ENCODE measurements at regions not wholly inside any gene's neighbourhood (a gene's known extent, or its start where the extent isn't known, plus 50 kb on each side); places are given as distances from the start of the nearest gene placed in this dataset.

- Histone ChIP-seq H3K9ac (no peak overlapping the region), H3K27ac (no peak overlapping the region), H3K9me2 (ENCODE audit: insufficient read depth) (no peaks in the 10 kb centered on the region), H3K36me3 (ENCODE audit: low read depth) (no peaks in the 10 kb centered on the region), H3K27me3 (replicated peaks; ENCODE audit: insufficient read depth) (no peaks in the 10 kb centered on the region), H3K4me1 (ENCODE audit: insufficient read depth) (no peaks in the 10 kb centered on the region), H3K79me2 (ENCODE audit: insufficient read depth) (no peaks in the 10 kb centered on the region), H4K20me1 (ENCODE audit: insufficient read depth) (no peaks in the 10 kb centered on the region), H3K9me3 (ENCODE audit: low read depth) (no peaks in the 10 kb centered on the region), H2AFZ (no peak overlapping the region), H3K4me3 (no peak overlapping the region), H3F3A (ENCODE audit: insufficient read depth) (no peaks in the 10 kb centered on the region), H3K4me2 (ENCODE audit: unreplicated experiment) (no peak overlapping the region)
- no peak for DNase-seq
- WGBS, 2 experiments (ENCODE audit: low coverage in 1 of 2, low lambda C conversion rate in 2 of 2, missing lambda C conversion rate in 2 of 2), result 49 to 52% methylated on average over 8 of the region's 8 CpGs
- no peak for TF ChIP-seq EZH2 (IDR thresholded peaks at IDR 0.05; ENCODE audit: insufficient read depth, poor library complexity, severe bottlenecking)
- no peak for TF ChIP-seq EZH2phosphoT487 (IDR thresholded peaks at IDR 0.05; ENCODE audit: insufficient read depth, low read depth)
- in situ Hi-C loops (cut with MboI), result no loop called here
Measured at GRCh38 chr14:98298481-98299244, 973.3 kb downstream of the BCL11B start.

DNA sequence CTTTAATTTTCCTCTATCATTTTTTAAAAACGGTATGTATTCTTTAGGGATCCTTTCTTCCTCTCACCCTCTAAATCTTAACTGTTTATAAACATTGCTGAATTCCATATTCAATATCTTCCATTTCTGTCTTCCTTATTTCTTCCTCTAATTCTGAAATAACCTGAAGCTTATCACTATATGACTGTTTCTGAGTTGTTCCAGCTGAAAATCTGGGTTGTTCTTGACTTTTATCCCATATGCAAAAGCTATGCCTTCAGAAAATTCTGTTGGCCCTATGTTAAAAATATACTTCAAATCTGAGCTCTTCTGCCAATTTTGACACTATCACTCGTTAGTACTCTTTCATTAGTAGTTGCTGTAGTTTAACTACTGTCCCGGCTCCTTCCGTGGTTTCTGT is 970.3 kb downstream of the BCL11B start:
- Histone ChIP-seq H3K27me3 (replicated peaks; ENCODE audit: insufficient read depth) (no peaks in the 10 kb centered on the region), H3K4me3 (no peak overlapping the region), H3K27ac (no peak overlapping the region), H3K79me2 (ENCODE audit: insufficient read depth) (no peaks in the 10 kb centered on the region), H3K4me1 (ENCODE audit: insufficient read depth) (no peaks in the 10 kb centered on the region), H4K20me1 (ENCODE audit: insufficient read depth) (no peaks in the 10 kb centered on the region), H3K9me2 (ENCODE audit: insufficient read depth) (no peaks in the 10 kb centered on the region), H3K36me3 (ENCODE audit: low read depth) (no peaks in the 10 kb centered on the region), H3K9me3 (ENCODE audit: low read depth) (no peaks in the 10 kb centered on the region), H3F3A (ENCODE audit: insufficient read depth) (no peaks in the 10 kb centered on the region), H2AFZ (no peak overlapping the region), H3K4me2 (ENCODE audit: unreplicated experiment) (no peak overlapping the region), H3K9ac (no peak overlapping the region)
- no peak for DNase-seq
- 46 to 48% methylated on average over 4 of the region's 4 CpGs for WGBS, 2 experiments (ENCODE audit: low coverage in 1 of 2, low lambda C conversion rate in 2 of 2, missing lambda C conversion rate in 2 of 2)
- TF ChIP-seq EZH2phosphoT487 (IDR thresholded peaks at IDR 0.05; ENCODE audit: insufficient read depth, low read depth) (no peak), EZH2 (IDR thresholded peaks at IDR 0.05; ENCODE audit: insufficient read depth, poor library complexity, severe bottlenecking) (no peak)
- in situ Hi-C loops (cut with MboI), result no loop called here

GRCh38 chr14:98304574-98304973 is 967.4 kb downstream of the BCL11B start:
- Histone ChIP-seq H3K79me2 (ENCODE audit: insufficient read depth) (no peaks in the 10 kb centered on the region), H3K9me3 (ENCODE audit: low read depth) (no peaks in the 10 kb centered on the region), H3K36me3 (ENCODE audit: low read depth) (no peaks in the 10 kb centered on the region), H3K27ac (no peak overlapping the region), H4K20me1 (ENCODE audit: insufficient read depth) (no peaks in the 10 kb centered on the region), H3K27me3 (replicated peaks; ENCODE audit: insufficient read depth) (no peaks in the 10 kb centered on the region), H3K9me2 (ENCODE audit: insufficient read depth) (no peaks in the 10 kb centered on the region), H3K9ac (no peak overlapping the region), H3K4me2 (ENCODE audit: unreplicated experiment) (no peak overlapping the region), H2AFZ (no peak overlapping the region), H3K4me1 (ENCODE audit: insufficient read depth) (no peaks in the 10 kb centered on the region), H3F3A (ENCODE audit: insufficient read depth) (no peaks in the 10 kb centered on the region), H3K4me3 (no peak overlapping the region)
- 17 to 18% methylated on average over 3 of the region's 3 CpGs for WGBS, 2 experiments (ENCODE audit: low coverage in 1 of 2, low lambda C conversion rate in 2 of 2, missing lambda C conversion rate in 2 of 2)
- no peak for DNase-seq
- TF ChIP-seq EZH2phosphoT487 (IDR thresholded peaks at IDR 0.05; ENCODE audit: insufficient read depth, low read depth) (no peak), EZH2 (IDR thresholded peaks at IDR 0.05; ENCODE audit: insufficient read depth, poor library complexity, severe bottlenecking) (no peak)
- in situ Hi-C loops (cut with MboI), result no loop called here

GRCh38 chr14:98309591-98309990 is 962.4 kb downstream of the BCL11B start:
- H3K9me2 ChIP-seq (ENCODE audit: insufficient read depth), result no peaks in the 10 kb centered on the region
- no peaks in the 10 kb centered on the region for H3K79me2 ChIP-seq (ENCODE audit: insufficient read depth)
- 15 to 33% methylated on average over 1 of the region's 1 CpG for WGBS, 2 experiments (ENCODE audit: low coverage in 1 of 2, low lambda C conversion rate in 2 of 2, missing lambda C conversion rate in 2 of 2)
- no peak overlapping the region for H3K4me2 ChIP-seq (ENCODE audit: unreplicated experiment)
- H3F3A ChIP-seq (ENCODE audit: insufficient read depth), result no peaks in the 10 kb centered on the region
- H2AFZ ChIP-seq, result no peak overlapping the region
- H3K4me1 ChIP-seq (ENCODE audit: insufficient read depth), result no peaks in the 10 kb centered on the region
- in situ Hi-C loops (cut with MboI), result no loop called here
- H3K9me3 ChIP-seq (ENCODE audit: low read depth), result no peaks in the 10 kb centered on the region
- TF ChIP-seq EZH2phosphoT487 (IDR thresholded peaks at IDR 0.05; ENCODE audit: insufficient read depth, low read depth), result no peak
- TF ChIP-seq EZH2 (IDR thresholded peaks at IDR 0.05; ENCODE audit: insufficient read depth, poor library complexity, severe bottlenecking), result no peak
- H4K20me1 ChIP-seq (ENCODE audit: insufficient read depth), result no peaks in the 10 kb centered on the region
- H3K9ac ChIP-seq, result no peak overlapping the region
- no peaks in the 10 kb centered on the region for H3K36me3 ChIP-seq (ENCODE audit: low read depth)
- H3K4me3 ChIP-seq, result no peak overlapping the region
- H3K27ac ChIP-seq, result no peak overlapping the region
- DNase-seq, result no peak
- H3K27me3 ChIP-seq (replicated peaks; ENCODE audit: insufficient read depth), result no peaks in the 10 kb centered on the region

All from GM23248 (cell line).